HG03060 (cell line): ENCODE measurements at regions not wholly inside any gene's neighbourhood (a gene's known extent, or its start where the extent isn't known, plus 50 kb on each side); places are given as distances from the start of the nearest gene placed in this dataset.

Experiments
- ATAC-seq: cut with Tn5 transposase; IDR thresholded peaks from one replicate; pipeline ENCODE4 v1.9.1; 2021; ENCODE audit warnings: low read depth, moderate number of reproducible peaks; ENCODE audit not compliant: unreplicated experiment

GRCh38 chr16:60328152-60328551 is 1594.0 kb upstream of the GOT2 start:
- ATAC-seq, result no peak

- no peak for ATAC-seq
Measured at GRCh38 chr16:60318486-60318885, 1584.4 kb upstream of the GOT2 start.

DNA sequence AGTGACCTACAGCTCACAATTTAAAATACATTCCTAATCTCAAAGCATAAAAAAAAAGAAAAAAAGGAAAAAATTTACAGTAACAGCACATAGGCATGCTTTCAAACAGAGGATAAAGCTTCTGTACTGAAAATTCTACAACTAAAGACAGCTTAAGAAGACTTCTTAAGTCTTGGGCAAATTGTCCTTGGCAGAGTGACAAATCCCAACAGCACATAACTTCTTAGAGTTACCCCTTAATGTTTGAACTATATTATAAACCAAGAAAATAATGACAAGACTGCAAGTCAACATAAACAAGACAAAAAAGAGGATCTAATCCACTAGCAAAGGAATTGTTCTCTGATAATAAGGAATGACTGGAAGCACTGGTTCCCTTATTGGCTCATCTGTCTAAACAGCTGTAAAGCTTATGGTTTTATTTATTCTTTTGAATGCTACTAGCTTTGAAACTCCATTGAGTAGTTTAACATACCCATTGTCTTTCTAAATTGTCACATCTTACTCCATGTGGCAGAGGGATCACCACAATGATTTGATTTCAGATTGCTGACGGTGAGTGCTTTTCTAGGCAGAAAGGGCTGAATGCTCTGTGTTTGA is 1576.8 kb upstream of the GOT2 start:
- ATAC-seq, result no peak

DNA sequence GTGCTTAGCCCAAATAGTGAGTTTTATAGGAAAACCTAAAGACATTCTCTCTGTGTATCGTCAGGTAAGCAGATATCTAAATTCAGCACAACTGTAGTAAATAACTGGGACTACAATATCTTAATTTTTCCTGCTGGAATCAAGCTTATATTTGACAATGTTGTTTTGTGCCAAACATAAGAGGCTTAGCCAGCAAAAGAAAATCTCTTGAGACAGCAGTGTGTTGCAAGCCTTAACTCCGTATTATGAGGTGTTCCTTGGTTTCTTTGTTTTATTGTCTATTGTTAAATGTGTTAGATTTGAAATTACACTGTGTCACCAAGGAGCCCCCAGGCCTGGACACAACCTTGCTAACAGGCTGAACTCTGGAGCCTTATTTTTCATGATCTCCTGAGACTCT is 1570.6 kb upstream of the GOT2 start:
- ATAC-seq, result no peak

DNA sequence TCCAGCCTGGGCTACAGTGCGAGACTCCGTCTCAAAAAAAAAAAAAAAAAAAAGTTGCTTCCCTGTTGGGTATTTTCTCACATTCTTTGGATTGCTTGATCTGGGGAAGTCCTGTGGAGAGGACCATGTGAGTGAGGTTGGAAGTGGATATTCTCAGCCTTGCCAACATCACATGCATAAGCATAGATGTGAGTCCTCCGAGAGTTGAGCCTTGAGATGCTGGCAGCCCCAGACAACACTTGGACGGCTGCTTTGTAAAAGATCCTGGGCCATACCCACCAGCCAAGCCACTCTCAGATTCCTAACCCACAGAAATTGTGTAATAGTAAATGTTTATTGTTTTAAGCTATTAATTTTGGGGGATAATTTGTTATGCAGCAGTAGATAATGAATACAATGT is 1570.0 kb upstream of the GOT2 start:
- ATAC-seq, result no peak

- ATAC-seq, result no peak
Measured at GRCh38 chr16:60302676-60303075, 1568.6 kb upstream of the GOT2 start.

DNA sequence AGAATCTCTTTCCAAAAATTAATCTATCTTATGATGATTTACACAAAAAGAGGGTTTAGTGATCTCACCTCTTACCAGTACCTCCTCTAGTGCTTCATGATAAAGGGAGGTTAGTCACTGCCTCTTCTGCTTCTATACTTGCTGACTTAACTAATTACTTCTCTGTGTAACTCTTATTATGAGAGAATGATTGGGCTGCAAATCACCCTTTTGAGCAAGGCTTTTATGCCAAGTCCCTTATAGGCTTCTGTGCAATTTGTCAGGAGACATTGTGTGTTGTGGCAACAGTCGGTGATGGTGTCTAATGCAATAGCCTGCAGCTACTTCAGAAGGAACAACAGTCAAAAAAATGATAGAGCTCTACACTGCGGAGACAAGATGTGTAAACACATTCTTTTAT is 1568.1 kb upstream of the GOT2 start:
- no peak for ATAC-seq

DNA sequence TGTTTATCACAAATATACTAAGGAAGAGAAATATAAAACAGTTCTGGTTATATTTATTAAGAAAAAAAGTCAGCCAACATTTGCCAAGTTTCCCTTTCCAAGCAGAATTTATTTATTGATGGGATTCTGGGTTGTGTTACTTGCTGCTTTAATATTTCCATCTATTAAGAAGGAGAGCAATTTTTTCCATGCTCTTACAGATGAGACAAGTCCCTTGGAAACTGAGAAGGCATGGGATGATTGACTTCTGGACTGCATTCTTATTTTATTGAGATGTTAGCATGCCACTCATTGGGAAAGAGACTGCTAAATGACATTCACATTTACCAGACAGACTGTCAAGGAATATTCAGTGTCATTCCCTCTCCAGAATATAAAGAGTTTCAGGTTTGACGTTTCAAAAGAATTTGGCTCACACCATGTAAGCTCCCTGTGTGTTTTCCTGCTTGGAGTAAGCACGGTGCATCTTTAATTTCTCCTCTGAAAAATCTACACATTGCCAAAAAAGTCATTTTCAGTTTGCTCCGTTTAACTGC is 1565.2 kb upstream of the GOT2 start:
- ATAC-seq, result no peak

GRCh38 chr16:60295451-60295850 is 1561.3 kb upstream of the GOT2 start:
- ATAC-seq, result no peak

DNA sequence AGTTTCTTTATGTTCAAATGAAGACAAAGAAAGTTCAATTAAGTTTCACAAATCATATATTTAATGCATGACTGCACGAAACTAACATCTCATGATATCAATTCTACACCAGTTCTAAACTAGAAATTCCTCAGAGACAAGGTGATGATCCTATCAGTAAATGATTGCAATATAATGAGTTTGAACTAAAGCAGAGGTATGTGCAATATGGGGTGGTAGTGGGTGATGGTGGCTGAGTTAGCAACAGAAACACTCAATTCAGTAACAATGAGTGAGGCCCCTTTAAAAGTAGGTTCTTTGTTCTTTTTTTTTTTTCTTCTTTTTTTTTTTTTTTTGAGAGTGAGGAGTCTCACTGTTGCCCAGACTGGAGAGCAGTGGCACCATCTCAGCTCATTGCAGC is 1551.7 kb upstream of the GOT2 start:
- no peak for ATAC-seq

DNA sequence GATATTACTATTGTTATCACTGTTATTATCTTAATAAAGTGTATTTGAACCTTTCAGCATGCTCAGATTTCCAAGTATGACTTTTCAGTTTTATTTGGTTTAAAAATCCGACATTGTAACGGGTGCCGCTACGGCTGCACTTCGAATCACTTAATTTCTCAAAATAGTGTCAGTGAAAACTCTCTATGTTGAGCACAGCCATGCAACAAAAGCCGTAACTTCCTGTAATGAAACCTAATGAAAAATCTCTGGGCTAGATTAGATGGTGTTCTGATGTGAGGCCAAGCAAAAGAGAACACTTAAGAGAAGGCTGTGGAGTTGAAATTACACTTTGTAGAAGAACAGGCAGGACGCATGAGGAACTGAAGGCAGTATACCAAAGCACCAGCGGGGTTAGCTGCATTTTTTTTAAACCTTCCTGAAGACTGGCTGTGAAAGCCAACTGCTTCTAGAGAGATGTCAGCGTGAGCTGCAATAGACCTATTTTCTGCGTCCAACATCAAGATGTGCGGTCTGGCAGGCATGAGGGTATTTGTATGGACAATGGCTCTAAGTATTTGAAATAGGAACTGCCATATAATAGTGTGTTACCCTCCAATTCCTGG is 1545.0 kb upstream of the GOT2 start:
- no peak for ATAC-seq

DNA sequence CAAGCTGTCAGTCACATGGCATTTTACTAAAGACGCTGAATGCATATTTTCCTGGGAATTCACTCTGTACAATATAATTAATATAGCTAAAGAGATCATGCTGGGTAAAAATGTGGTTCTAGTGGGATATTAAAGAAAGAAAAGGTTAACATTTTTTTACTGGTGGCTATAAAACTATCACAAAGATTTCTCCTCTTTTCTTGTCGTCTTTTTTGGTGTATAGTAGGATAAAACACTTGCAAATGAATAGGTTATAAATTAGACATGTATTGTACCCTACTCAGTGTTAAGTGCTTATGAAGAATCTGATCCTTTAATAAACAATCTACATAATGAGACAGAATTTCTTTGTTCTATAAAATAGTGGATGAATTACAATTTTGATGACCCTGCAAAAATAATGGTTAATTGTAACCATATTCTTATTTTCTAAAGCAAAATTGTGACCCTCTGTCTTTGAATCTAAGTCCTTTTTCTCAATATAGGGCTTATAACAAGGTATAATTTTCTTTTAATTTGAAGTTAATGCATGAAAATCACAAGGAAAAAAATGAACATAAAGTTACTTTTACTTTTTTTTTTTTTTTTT is 1540.4 kb upstream of the GOT2 start:
- no peak for ATAC-seq

GRCh38 chr16:60271781-60272180 is 1537.7 kb upstream of the GOT2 start:
- no peak for ATAC-seq

DNA sequence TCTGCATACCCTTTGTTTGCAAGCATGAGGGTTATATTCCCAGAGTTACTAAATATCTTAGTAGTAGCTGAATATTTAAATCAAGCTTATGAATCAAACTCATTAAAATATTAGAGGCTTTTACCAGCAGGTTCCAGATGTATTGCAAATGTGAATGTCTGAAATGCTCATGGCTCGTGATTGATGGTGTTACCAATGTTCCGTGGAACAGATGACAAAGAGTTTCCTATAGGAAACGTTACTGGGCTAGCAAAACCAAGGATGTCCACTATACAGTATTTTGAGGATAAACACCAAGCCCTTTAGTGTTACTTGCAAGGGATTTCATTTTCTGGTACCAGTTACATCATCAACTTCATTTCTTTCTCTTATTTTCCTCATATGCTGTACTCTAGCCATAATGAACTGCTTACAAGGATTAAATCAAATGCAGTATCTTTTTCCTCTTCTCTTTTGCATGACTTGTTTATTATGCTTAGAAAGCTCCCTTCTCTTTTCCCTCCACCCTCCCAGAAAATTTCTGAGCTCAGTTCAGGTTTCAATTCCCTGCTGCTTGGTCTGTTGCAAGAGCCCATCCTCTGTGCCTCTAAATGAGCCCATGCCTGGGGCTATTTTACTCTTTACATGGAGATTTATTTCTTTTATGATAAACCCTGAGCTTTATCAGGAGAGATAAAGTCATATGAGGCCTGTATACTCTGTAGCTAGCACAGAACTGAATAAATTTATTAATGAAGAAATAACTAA is 1537.1 kb upstream of the GOT2 start:
- no peak for ATAC-seq

DNA sequence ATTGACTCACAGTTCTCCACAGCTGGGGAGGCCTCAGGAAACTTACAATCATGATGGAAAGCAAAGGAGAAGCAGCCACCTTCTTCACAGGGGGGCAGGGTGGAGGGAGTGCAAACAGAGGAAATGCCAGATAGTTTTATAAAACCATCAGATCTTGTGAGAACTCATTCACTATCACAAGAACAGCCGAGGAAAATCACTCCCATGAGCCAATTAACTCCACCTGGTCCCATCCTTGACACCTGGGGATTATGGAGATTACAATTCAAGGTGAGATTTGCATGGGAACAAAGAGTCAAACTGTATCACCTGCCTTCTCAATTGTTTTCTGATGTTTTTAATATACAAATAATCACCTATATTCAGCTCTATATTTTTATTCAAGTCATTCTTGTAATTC is 1527.3 kb upstream of the GOT2 start:
- ATAC-seq, result no peak

DNA sequence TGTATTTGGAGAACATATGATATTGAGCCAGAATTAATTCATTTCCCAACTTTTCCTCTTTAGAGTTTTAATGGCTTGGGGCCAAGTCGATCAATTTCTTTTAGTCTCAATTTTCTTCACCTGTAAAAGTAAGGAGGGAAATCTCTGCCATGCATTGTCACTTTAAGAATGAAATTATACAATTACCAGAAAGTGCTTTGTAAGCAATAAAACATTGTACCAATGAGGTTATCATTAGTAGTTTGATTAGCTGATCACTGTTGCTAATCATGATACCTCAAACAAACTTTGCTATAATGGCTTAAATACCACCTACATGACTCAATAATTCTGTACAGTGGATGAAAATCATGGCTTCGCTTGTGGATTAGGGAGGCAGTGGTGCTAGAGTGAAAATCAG is 1525.8 kb upstream of the GOT2 start:
- ATAC-seq, result no peak

- no peak for ATAC-seq
Measured at GRCh38 chr16:60246086-60246485, 1512.0 kb upstream of the GOT2 start.

GRCh38 chr16:60241671-60242070 is 1507.6 kb upstream of the GOT2 start:
- ATAC-seq, result no peak

- ATAC-seq, result no peak
Measured at GRCh38 chr16:60230666-60231065, 1496.5 kb upstream of the GOT2 start.

DNA sequence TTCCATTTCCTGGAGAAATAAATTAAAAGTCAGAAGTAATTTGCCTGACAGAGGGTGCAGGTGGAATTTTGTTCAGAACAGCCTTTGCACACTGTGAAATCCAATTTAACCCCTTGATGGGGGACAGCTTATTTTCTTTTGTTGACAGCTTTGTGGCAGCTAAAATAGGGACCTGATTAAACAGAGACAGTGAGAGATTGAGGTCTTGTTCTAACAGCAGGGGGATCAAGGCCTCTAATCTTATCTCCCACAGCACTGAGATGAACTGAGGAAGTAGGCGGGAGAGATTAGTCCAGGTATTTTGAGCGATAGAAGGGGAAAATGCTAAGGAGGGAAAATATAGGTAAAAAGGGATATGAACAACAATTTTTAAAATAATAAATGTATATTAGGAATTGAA is 1491.4 kb upstream of the GOT2 start:
- ATAC-seq, result no peak

DNA sequence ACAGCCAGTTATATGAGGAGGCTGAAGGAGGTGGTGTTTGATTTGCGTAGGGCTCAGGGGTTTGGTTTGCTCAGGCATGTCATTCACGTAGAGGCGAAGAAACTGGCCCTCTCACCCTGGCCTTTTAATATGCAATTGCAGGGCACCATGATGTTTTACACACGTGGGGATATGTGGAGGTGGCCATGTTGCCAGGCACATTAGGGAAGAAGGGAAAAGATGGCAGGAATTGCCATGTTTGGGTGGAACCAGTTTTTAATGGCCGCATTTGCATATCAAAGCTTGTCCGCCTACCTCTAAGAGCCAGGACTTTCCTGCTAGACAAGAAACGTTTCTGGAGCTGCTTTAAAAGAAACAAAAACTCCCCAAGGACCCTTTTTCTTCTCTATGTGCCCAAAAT is 1483.7 kb upstream of the GOT2 start:
- ATAC-seq, result no peak
